ENCODE measurements at regions not wholly inside any gene's neighbourhood (a gene's known extent, or its start where the extent isn't known, plus 50 kb on each side); places are given as distances from the start of the nearest gene placed in this dataset.
A peak's percentile ranks its signal among the peaks of the same experiment; 100 is the strongest.

DNA sequence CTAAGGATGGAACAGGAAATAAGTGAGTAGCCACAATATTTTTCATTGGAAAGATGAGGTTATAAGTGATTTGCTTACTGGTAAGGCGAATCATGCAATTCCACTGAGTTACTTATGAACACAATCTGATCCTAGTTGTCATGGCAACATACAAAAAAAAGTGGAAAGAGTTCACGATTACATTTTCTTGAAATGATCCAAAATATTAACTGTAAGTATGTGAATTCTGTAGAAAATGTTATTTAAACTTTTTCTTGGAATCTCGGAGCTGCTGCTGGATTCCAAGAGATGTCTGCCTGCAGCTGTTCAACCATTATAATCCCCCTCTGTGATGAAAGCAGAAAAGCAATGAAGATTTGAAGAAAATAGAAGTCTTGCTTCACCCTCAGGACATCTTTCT lies 120.5 kb downstream of the KBTBD8 start:
- DNase-seq (ENCODE audit: low spot score): no peak
- Histone ChIP-seq H3K36me3 (ENCODE audit: control insufficient read depth in 4 of 4, insufficient read depth in 3 of 4, low read depth in 1 of 4, low read length in 3 of 4) (no peaks in the 10 kb centered on the region), H3K9me3 (ENCODE audit: control insufficient read depth in 4 of 4, low read length in 3 of 4) (peaks cover 0 to 1% (median 0%) of the 10 kb centered on the region in 4 donors), H3K4me1 (ENCODE audit: control insufficient read depth in 4 of 4, insufficient read depth in 4 of 4, low read length in 3 of 4) (no peaks in the 10 kb centered on the region), H3K27me3 (ENCODE audit: control insufficient read depth in 4 of 4, insufficient read depth in 4 of 4, low read length in 3 of 4) (no peaks in the 10 kb centered on the region), H3K9ac (ENCODE audit: low read depth in 1 of 2, low read length in 2 of 2) (no peak overlapping the region), H3K27ac (ENCODE audit: low read depth in 1 of 2, low read length in 2 of 2) (no peak overlapping the region), H3K4me3 (ENCODE audit: low read depth in 1 of 3, low read length in 3 of 3) (no peak overlapping the region)
- 62% methylated on average over 3 of the region's 3 CpGs for WGBS
- TF ChIP-seq, protein P1, sequence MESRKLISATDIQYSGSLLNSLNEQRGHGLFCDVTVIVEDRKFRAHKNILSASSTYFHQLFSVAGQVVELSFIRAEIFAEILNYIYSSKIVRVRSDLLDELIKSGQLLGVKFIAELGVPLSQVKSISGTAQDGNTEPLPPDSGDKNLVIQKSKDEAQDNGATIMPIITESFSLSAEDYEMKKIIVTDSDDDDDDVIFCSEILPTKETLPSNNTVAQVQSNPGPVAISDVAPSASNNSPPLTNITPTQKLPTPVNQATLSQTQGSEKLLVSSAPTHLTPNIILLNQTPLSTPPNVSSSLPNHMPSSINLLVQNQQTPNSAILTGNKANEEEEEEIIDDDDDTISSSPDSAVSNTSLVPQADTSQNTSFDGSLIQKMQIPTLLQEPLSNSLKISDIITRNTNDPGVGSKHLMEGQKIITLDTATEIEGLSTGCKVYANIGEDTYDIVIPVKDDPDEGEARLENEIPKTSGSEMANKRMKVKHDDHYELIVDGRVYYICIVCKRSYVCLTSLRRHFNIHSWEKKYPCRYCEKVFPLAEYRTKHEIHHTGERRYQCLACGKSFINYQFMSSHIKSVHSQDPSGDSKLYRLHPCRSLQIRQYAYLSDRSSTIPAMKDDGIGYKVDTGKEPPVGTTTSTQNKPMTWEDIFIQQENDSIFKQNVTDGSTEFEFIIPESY (IDR thresholded peaks at IDR 0.05): no peak
- no peak for TF ChIP-seq GABPA (IDR thresholded peaks at IDR 0.05 in 1 of 2, conservative IDR thresholded peaks at IDR 0.05 in 1 of 2)

DNA sequence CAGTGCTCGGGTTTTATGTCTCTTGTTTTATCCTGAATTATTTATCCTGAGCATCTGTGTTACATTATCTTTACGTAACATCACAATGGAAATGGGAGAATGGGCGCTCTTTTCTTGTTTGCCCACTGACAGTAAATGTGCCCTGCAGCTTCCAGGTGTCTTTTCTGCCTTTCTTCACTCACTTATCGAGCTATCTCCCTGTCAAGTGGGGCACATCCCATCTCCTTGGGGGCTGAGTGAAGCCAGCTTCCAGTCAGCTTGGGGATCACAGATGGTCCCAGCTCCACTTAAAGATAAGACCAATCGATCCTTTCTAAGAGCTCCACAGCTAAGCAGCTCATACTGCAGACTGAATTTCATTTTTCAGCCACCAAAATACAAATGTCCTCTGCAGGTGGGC lies 125.8 kb downstream of the KBTBD8 start:
- H3K27me3 ChIP-seq (ENCODE audit: control insufficient read depth in 4 of 4, insufficient read depth in 4 of 4, low read length in 3 of 4): no peaks in the 10 kb centered on the region
- peak overlapping the region in 1 of 3 donors; percentile 11 for H3K4me3 ChIP-seq (ENCODE audit: low read depth in 1 of 3, low read length in 3 of 3)
- no peaks in the 10 kb centered on the region for H3K4me1 ChIP-seq (ENCODE audit: control insufficient read depth in 4 of 4, insufficient read depth in 4 of 4, low read length in 3 of 4)
- no peak overlapping the region for H3K27ac ChIP-seq (ENCODE audit: low read depth in 1 of 2, low read length in 2 of 2)
- no peaks in the 10 kb centered on the region for H3K36me3 ChIP-seq (ENCODE audit: control insufficient read depth in 4 of 4, insufficient read depth in 3 of 4, low read depth in 1 of 4, low read length in 3 of 4)
- peaks cover 0 to 6% (median 4%) of the 10 kb centered on the region in 4 donors for H3K9me3 ChIP-seq (ENCODE audit: control insufficient read depth in 4 of 4, low read length in 3 of 4)
- WGBS: 77% methylated on average over 5 of the region's 5 CpGs
- DNase-seq (ENCODE audit: low spot score): no peak
- TF ChIP-seq, protein P2, sequence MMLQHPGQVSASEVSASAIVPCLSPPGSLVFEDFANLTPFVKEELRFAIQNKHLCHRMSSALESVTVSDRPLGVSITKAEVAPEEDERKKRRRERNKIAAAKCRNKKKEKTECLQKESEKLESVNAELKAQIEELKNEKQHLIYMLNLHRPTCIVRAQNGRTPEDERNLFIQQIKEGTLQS (IDR thresholded peaks at IDR 0.05): no peak
- TF ChIP-seq, protein P3, sequence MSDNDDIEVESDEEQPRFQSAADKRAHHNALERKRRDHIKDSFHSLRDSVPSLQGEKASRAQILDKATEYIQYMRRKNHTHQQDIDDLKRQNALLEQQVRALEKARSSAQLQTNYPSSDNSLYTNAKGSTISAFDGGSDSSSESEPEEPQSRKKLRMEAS (IDR thresholded peaks at IDR 0.05): no peak
- no peak for TF ChIP-seq GABPA (IDR thresholded peaks at IDR 0.05 in 1 of 2, conservative IDR thresholded peaks at IDR 0.05 in 1 of 2)
- no peak for TF ChIP-seq HNF4G (IDR thresholded peaks at IDR 0.05)
- TF ChIP-seq FOXA1 (IDR thresholded peaks at IDR 0.05): no peak
- TF ChIP-seq, protein P1 (IDR thresholded peaks at IDR 0.05): no peak
- TF ChIP-seq NR2F2 (IDR thresholded peaks at IDR 0.05): no peak
- no peak for TF ChIP-seq YY1 (IDR thresholded peaks at IDR 0.05)
- TF ChIP-seq, protein P4, sequence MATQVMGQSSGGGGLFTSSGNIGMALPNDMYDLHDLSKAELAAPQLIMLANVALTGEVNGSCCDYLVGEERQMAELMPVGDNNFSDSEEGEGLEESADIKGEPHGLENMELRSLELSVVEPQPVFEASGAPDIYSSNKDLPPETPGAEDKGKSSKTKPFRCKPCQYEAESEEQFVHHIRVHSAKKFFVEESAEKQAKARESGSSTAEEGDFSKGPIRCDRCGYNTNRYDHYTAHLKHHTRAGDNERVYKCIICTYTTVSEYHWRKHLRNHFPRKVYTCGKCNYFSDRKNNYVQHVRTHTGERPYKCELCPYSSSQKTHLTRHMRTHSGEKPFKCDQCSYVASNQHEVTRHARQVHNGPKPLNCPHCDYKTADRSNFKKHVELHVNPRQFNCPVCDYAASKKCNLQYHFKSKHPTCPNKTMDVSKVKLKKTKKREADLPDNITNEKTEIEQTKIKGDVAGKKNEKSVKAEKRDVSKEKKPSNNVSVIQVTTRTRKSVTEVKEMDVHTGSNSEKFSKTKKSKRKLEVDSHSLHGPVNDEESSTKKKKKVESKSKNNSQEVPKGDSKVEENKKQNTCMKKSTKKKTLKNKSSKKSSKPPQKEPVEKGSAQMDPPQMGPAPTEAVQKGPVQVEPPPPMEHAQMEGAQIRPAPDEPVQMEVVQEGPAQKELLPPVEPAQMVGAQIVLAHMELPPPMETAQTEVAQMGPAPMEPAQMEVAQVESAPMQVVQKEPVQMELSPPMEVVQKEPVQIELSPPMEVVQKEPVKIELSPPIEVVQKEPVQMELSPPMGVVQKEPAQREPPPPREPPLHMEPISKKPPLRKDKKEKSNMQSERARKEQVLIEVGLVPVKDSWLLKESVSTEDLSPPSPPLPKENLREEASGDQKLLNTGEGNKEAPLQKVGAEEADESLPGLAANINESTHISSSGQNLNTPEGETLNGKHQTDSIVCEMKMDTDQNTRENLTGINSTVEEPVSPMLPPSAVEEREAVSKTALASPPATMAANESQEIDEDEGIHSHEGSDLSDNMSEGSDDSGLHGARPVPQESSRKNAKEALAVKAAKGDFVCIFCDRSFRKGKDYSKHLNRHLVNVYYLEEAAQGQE (IDR thresholded peaks at IDR 0.05): no peak
- TF ChIP-seq, protein P5, sequence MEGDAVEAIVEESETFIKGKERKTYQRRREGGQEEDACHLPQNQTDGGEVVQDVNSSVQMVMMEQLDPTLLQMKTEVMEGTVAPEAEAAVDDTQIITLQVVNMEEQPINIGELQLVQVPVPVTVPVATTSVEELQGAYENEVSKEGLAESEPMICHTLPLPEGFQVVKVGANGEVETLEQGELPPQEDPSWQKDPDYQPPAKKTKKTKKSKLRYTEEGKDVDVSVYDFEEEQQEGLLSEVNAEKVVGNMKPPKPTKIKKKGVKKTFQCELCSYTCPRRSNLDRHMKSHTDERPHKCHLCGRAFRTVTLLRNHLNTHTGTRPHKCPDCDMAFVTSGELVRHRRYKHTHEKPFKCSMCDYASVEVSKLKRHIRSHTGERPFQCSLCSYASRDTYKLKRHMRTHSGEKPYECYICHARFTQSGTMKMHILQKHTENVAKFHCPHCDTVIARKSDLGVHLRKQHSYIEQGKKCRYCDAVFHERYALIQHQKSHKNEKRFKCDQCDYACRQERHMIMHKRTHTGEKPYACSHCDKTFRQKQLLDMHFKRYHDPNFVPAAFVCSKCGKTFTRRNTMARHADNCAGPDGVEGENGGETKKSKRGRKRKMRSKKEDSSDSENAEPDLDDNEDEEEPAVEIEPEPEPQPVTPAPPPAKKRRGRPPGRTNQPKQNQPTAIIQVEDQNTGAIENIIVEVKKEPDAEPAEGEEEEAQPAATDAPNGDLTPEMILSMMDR (IDR thresholded peaks at IDR 0.05; ENCODE audit: low read depth, low read length, missing input control): no peak
- TF ChIP-seq JUND (IDR thresholded peaks at IDR 0.05): no peak
- no peak for TF ChIP-seq RAD21 (IDR thresholded peaks at IDR 0.05)
- no peak for TF ChIP-seq EGR1 (IDR thresholded peaks at IDR 0.05; ENCODE audit: low read depth in 2 of 2)
- no peak for TF ChIP-seq TAF1 (conservative IDR thresholded peaks at IDR 0.05)
- H3K9ac ChIP-seq (ENCODE audit: low read depth in 1 of 2, low read length in 2 of 2): no peak overlapping the region
